ENCODE measurements at regions not wholly inside any gene's neighbourhood (a gene's known extent, or its start where the extent isn't known, plus 50 kb on each side); places are given as distances from the start of the nearest gene placed in this dataset.
"Not testable (repeated sequence)": the region's sequence is repeated elsewhere in the genome, so short reads cannot be mapped to it uniquely, and the experiment has no call there.

- DNase-seq (ENCODE audit: low read depth), result no peak
Measured at GRCh38 chr13:28607187-28607955, 51.6 kb upstream of the POMP start.

- no peak for DNase-seq (ENCODE audit: low read depth)
Measured at GRCh38 chr13:28606466-28606865, 52.5 kb upstream of the POMP start.

GRCh38 chr13:28605147-28605546 is 53.8 kb upstream of the POMP start:
- DNase-seq (ENCODE audit: low read depth), result not testable (repeated sequence)

- no peak for DNase-seq (ENCODE audit: low read depth)
Measured at GRCh38 chr13:28603043-28603664, 55.8 kb upstream of the POMP start.

- DNase-seq (ENCODE audit: low read depth), result no peak
Measured at GRCh38 chr13:28602580-28602979, 56.4 kb upstream of the POMP start.

- no peak for DNase-seq (ENCODE audit: low read depth)
Measured at GRCh38 chr13:28601581-28601980, 57.3 kb upstream of the POMP start.

- DNase-seq (ENCODE audit: low read depth), result peak; percentile 38
Measured at GRCh38 chr13:28597641-28598040, 61.3 kb upstream of the POMP start.

GRCh38 chr13:28590461-28590860 is 68.5 kb upstream of the POMP start:
- DNase-seq (ENCODE audit: low read depth), result no peak

- DNase-seq (ENCODE audit: low read depth), result no peak
Measured at GRCh38 chr13:28588296-28588695, 70.6 kb upstream of the POMP start.

- no peak for DNase-seq (ENCODE audit: low read depth)
Measured at GRCh38 chr13:28587174-28587540, 71.8 kb upstream of the POMP start.

GRCh38 chr13:28586439-28587173 is 72.3 kb upstream of the POMP start:
- no peak for DNase-seq (ENCODE audit: low read depth)

GRCh38 chr13:28585561-28585960 is 73.4 kb upstream of the POMP start:
- peak; percentile 51 for DNase-seq (ENCODE audit: low read depth)

GRCh38 chr13:28584873-28585381 is 74.0 kb upstream of the POMP start:
- DNase-seq (ENCODE audit: low read depth), result peak; percentile 56

GRCh38 chr13:28583651-28584091 is 75.3 kb upstream of the POMP start:
- peak; percentile 55 for DNase-seq (ENCODE audit: low read depth)

GRCh38 chr13:28582892-28583240 is 76.1 kb upstream of the POMP start:
- no peak for DNase-seq (ENCODE audit: low read depth)

- peak; percentile 39 for DNase-seq (ENCODE audit: low read depth)
Measured at GRCh38 chr13:28582225-28582891, 76.6 kb upstream of the POMP start.

- DNase-seq (ENCODE audit: low read depth), result no peak
Measured at GRCh38 chr13:28581451-28581850, 77.5 kb upstream of the POMP start.

GRCh38 chr13:28579736-28580135 is 79.2 kb upstream of the POMP start:
- DNase-seq (ENCODE audit: low read depth), result no peak

- DNase-seq (ENCODE audit: low read depth), result no peak
Measured at GRCh38 chr13:28579322-28579721, 79.6 kb upstream of the POMP start.

- DNase-seq (ENCODE audit: low read depth), result no peak
Measured at GRCh38 chr13:28576067-28576466, 81.1 kb upstream of the FLT1 start.

GRCh38 chr13:28575200-28575599 is 80.3 kb upstream of the FLT1 start:
- DNase-seq (ENCODE audit: low read depth), result no peak

- peak; percentile 99 for DNase-seq (ENCODE audit: low read depth)
Measured at GRCh38 chr13:28574617-28575142, 79.8 kb upstream of the FLT1 start.
